ENCODE measurements at regions not wholly inside any gene's neighbourhood (a gene's known extent, or its start where the extent isn't known, plus 50 kb on each side); places are given as distances from the start of the nearest gene placed in this dataset.
"Not testable (repeated sequence)": the region's sequence is repeated elsewhere in the genome, so short reads cannot be mapped to it uniquely, and the experiment has no call there.

GRCh38 chr4:75280461-75280860 is 233.7 kb downstream of the RCHY1 start:
- intact Hi-C loops (cut with micrococcal nuclease); H3K4me3 Mint-ChIP-seq; H3K4me1 Mint-ChIP-seq (ENCODE audit: low read depth); H3K27ac Mint-ChIP-seq; H3K36me3 Mint-ChIP-seq (ENCODE audit: low read depth); H3K27me3 Mint-ChIP-seq (ENCODE audit: low read depth); DNase-seq; CTCF ChIA-PET: not testable (repeated sequence)
- H3K9me3 Mint-ChIP-seq = peaks cover 11% of the 10 kb centered on the region

- H3K27ac Mint-ChIP-seq = no peak overlapping the region
- intact Hi-C loops (cut with micrococcal nuclease) = no loop called here
- H3K36me3 Mint-ChIP-seq (ENCODE audit: low read depth) = no peaks in the 10 kb centered on the region
- H3K4me1 Mint-ChIP-seq (ENCODE audit: low read depth) = no peaks in the 10 kb centered on the region
- no peak overlapping the region for H3K4me3 Mint-ChIP-seq
- no peak for DNase-seq
- peaks cover 2% of the 10 kb centered on the region for H3K27me3 Mint-ChIP-seq (ENCODE audit: low read depth)
- CTCF ChIA-PET = no interaction called here
- H3K9me3 Mint-ChIP-seq = no peaks in the 10 kb centered on the region
Observed at GRCh38 chr4:75259306-75259705, 254.9 kb downstream of the RCHY1 start.

GRCh38 chr4:75255261-75255660 is 258.9 kb downstream of the RCHY1 start:
- no peak for DNase-seq
- intact Hi-C loops (cut with micrococcal nuclease) = no loop called here
- no peaks in the 10 kb centered on the region for H3K36me3 Mint-ChIP-seq (ENCODE audit: low read depth)
- H3K27ac Mint-ChIP-seq = no peak overlapping the region
- H3K4me3 Mint-ChIP-seq = no peak overlapping the region
- H3K27me3 Mint-ChIP-seq (ENCODE audit: low read depth) = peaks cover 2% of the 10 kb centered on the region
- CTCF ChIA-PET = no interaction called here
- H3K9me3 Mint-ChIP-seq = peaks cover 3% of the 10 kb centered on the region
- no peaks in the 10 kb centered on the region for H3K4me1 Mint-ChIP-seq (ENCODE audit: low read depth)

GRCh38 chr4:75254745-75255144 is 259.5 kb downstream of the RCHY1 start:
- no peak overlapping the region for H3K27ac Mint-ChIP-seq
- no peaks in the 10 kb centered on the region for H3K4me1 Mint-ChIP-seq (ENCODE audit: low read depth)
- no peak for DNase-seq
- H3K9me3 Mint-ChIP-seq = peaks cover 3% of the 10 kb centered on the region
- no peaks in the 10 kb centered on the region for H3K36me3 Mint-ChIP-seq (ENCODE audit: low read depth)
- peaks cover 2% of the 10 kb centered on the region for H3K27me3 Mint-ChIP-seq (ENCODE audit: low read depth)
- CTCF ChIA-PET = no interaction called here
- H3K4me3 Mint-ChIP-seq = no peak overlapping the region
- intact Hi-C loops (cut with micrococcal nuclease) = no loop called here

- H3K27ac Mint-ChIP-seq; DNase-seq; H3K4me1 Mint-ChIP-seq (ENCODE audit: low read depth); H3K9me3 Mint-ChIP-seq; CTCF ChIA-PET; H3K36me3 Mint-ChIP-seq (ENCODE audit: low read depth); H3K4me3 Mint-ChIP-seq; intact Hi-C loops (cut with micrococcal nuclease); H3K27me3 Mint-ChIP-seq (ENCODE audit: low read depth): not testable (repeated sequence)
Observed at GRCh38 chr4:75253094-75253493, 261.1 kb downstream of the RCHY1 start.

GRCh38 chr4:75251547-75251946 is 262.7 kb downstream of the RCHY1 start:
- intact Hi-C loops (cut with micrococcal nuclease) = no loop called here
- Mint-ChIP-seq H3K4me3 (no peak overlapping the region), H3K27me3 (ENCODE audit: low read depth) (no peaks in the 10 kb centered on the region), H3K36me3 (ENCODE audit: low read depth) (no peaks in the 10 kb centered on the region), H3K4me1 (ENCODE audit: low read depth) (no peaks in the 10 kb centered on the region), H3K27ac (no peak overlapping the region), H3K9me3 (peaks cover 3% of the 10 kb centered on the region)
- CTCF ChIA-PET = no interaction called here
- DNase-seq = no peak

- H3K4me1 Mint-ChIP-seq (ENCODE audit: low read depth) = no peaks in the 10 kb centered on the region
- H3K27me3 Mint-ChIP-seq (ENCODE audit: low read depth) = no peaks in the 10 kb centered on the region
- no peak for DNase-seq
- H3K4me3 Mint-ChIP-seq = no peak overlapping the region
- peaks cover 3% of the 10 kb centered on the region for H3K9me3 Mint-ChIP-seq
- intact Hi-C loops (cut with micrococcal nuclease) = no loop called here
- H3K36me3 Mint-ChIP-seq (ENCODE audit: low read depth) = no peaks in the 10 kb centered on the region
- CTCF ChIA-PET = no interaction called here
- H3K27ac Mint-ChIP-seq = no peak overlapping the region
Observed at GRCh38 chr4:75249739-75250138, 264.5 kb downstream of the RCHY1 start.

- Mint-ChIP-seq H3K4me3 (no peak overlapping the region), H3K36me3 (ENCODE audit: low read depth) (no peaks in the 10 kb centered on the region), H3K4me1 (ENCODE audit: low read depth) (no peaks in the 10 kb centered on the region), H3K27ac (no peak overlapping the region), H3K27me3 (ENCODE audit: low read depth) (no peaks in the 10 kb centered on the region), H3K9me3 (peaks cover 3% of the 10 kb centered on the region)
- no peak for DNase-seq
- intact Hi-C loops (cut with micrococcal nuclease) = no loop called here
- CTCF ChIA-PET = no interaction called here
Observed at GRCh38 chr4:75248770-75249407, 265.3 kb downstream of the RCHY1 start.

- DNase-seq = no peak
- CTCF ChIA-PET = no interaction called here
- Mint-ChIP-seq H3K27ac (no peak overlapping the region), H3K27me3 (ENCODE audit: low read depth) (no peaks in the 10 kb centered on the region), H3K4me1 (ENCODE audit: low read depth) (no peaks in the 10 kb centered on the region), H3K4me3 (no peak overlapping the region), H3K36me3 (ENCODE audit: low read depth) (no peaks in the 10 kb centered on the region), H3K9me3 (peaks cover 2% of the 10 kb centered on the region)
- intact Hi-C loops (cut with micrococcal nuclease) = no loop called here
Observed at GRCh38 chr4:75244325-75244724, 269.9 kb downstream of the RCHY1 start.

GRCh38 chr4:75243570-75243969 is 270.6 kb downstream of the RCHY1 start:
- no peaks in the 10 kb centered on the region for H3K36me3 Mint-ChIP-seq (ENCODE audit: low read depth)
- CTCF ChIA-PET = no interaction called here
- H3K4me1 Mint-ChIP-seq (ENCODE audit: low read depth) = no peaks in the 10 kb centered on the region
- no peak overlapping the region for H3K4me3 Mint-ChIP-seq
- intact Hi-C loops (cut with micrococcal nuclease) = no loop called here
- H3K27ac Mint-ChIP-seq = no peak overlapping the region
- H3K9me3 Mint-ChIP-seq = peaks cover 3% of the 10 kb centered on the region
- no peaks in the 10 kb centered on the region for H3K27me3 Mint-ChIP-seq (ENCODE audit: low read depth)
- no peak for DNase-seq

- DNase-seq = no peak
- Mint-ChIP-seq H3K36me3 (ENCODE audit: low read depth) (no peaks in the 10 kb centered on the region), H3K27ac (no peak overlapping the region), H3K27me3 (ENCODE audit: low read depth) (peaks cover 4% of the 10 kb centered on the region), H3K4me3 (no peak overlapping the region), H3K9me3 (peaks cover 4% of the 10 kb centered on the region), H3K4me1 (ENCODE audit: low read depth) (no peaks in the 10 kb centered on the region)
- CTCF ChIA-PET = no interaction called here
- intact Hi-C loops (cut with micrococcal nuclease) = no loop called here
Observed at GRCh38 chr4:75235359-75235951, 278.7 kb downstream of the RCHY1 start.

- Mint-ChIP-seq H3K27ac (no peak overlapping the region), H3K9me3 (peaks cover 1% of the 10 kb centered on the region)
Observed at GRCh38 chr4:75232546-75232945, 281.7 kb downstream of the RCHY1 start.

GRCh38 chr4:75229806-75230570 is 284.2 kb downstream of the RCHY1 start:
- intact Hi-C loops (cut with micrococcal nuclease) = no loop called here
- CTCF ChIA-PET = no interaction called here

More at GRCh38 chr4:75232546-75232945, 281.7 kb downstream of the RCHY1 start:
- Mint-ChIP-seq H3K4me3 (no peak overlapping the region), H3K36me3 (ENCODE audit: low read depth) (no peaks in the 10 kb centered on the region), H3K4me1 (ENCODE audit: low read depth) (no peaks in the 10 kb centered on the region), H3K27me3 (ENCODE audit: low read depth) (peaks cover 4% of the 10 kb centered on the region)
- CTCF ChIA-PET = no interaction called here
- DNase-seq = no peak
- intact Hi-C loops (cut with micrococcal nuclease) = no loop called here

More at GRCh38 chr4:75229806-75230570, 284.2 kb downstream of the RCHY1 start:
- H3K4me1 Mint-ChIP-seq (ENCODE audit: low read depth) = no peaks in the 10 kb centered on the region
- no peak overlapping the region for H3K4me3 Mint-ChIP-seq
- H3K27ac Mint-ChIP-seq = no peak overlapping the region
- no peak for DNase-seq
- no peaks in the 10 kb centered on the region for H3K9me3 Mint-ChIP-seq
- peaks cover 4% of the 10 kb centered on the region for H3K27me3 Mint-ChIP-seq (ENCODE audit: low read depth)
- no peaks in the 10 kb centered on the region for H3K36me3 Mint-ChIP-seq (ENCODE audit: low read depth)

All from activated naive CD4-positive, alpha-beta T cell treated with anti-CD3 and anti-CD28 coated beads for 36 hours (primary cell).